ENCODE measurements at regions not wholly inside any gene's neighbourhood (a gene's known extent, or its start where the extent isn't known, plus 50 kb on each side); places are given as distances from the start of the nearest gene placed in this dataset.

- no TSS peak for BruUV-seq (replicated peaks)
- no peaks in the 10 kb centered on the region for H3K4me1 ChIP-seq (ENCODE audit: control insufficient read depth, insufficient read depth, low read length)
- in situ Hi-C loops (cut with MboI): no loop called here
- H3K4me2 ChIP-seq (ENCODE audit: control insufficient read depth, insufficient read depth): no peak overlapping the region
- no peak overlapping the region for H3K27ac ChIP-seq (ENCODE audit: control insufficient read depth, insufficient read depth)
- H3K9ac ChIP-seq (ENCODE audit: control insufficient read depth, insufficient read depth, low read length): no peak overlapping the region
- no peaks in the 10 kb centered on the region for H3K79me2 ChIP-seq (ENCODE audit: control insufficient read depth, insufficient read depth, low read length)
- RAD21 ChIA-PET (ENCODE audit: unreplicated experiment): no interaction called here
- DNase-seq (ENCODE audit: low read depth, low spot score) (no peak), FAIRE-seq (no peak), ATAC-seq (peak; percentile 35; the same call in 2 of the 3 replicates)
- no peak overlapping the region for H2AFZ ChIP-seq (ENCODE audit: control insufficient read depth, low read depth, low read length)
- H4K20me1 ChIP-seq (ENCODE audit: control insufficient read depth, insufficient read depth): no peaks in the 10 kb centered on the region
- H3K27me3 ChIP-seq (replicated peaks in 1 of 2; ENCODE audit: control insufficient read depth in 2 of 2, insufficient read depth in 2 of 2, low read length in 1 of 2): no peaks in the 10 kb centered on the region
- SMC1A ChIA-PET (ENCODE audit: uncharacterized antibody, unreplicated experiment): no interaction called here
- POLR2A ChIA-PET: no interaction called here
- no peak overlapping the region for H3K4me3 ChIP-seq
- WGBS (ENCODE audit: insufficient coverage, insufficient replicate concordance, low lambda C conversion rate, missing lambda C conversion rate): 48% methylated on average over 1 of the region's 1 CpG
- H3K36me3 ChIP-seq (ENCODE audit: control insufficient read depth in 2 of 2, insufficient read depth in 2 of 2, low read length in 1 of 2): no peaks in the 10 kb centered on the region
- no peak for TF ChIP-seq WRNIP1 (IDR thresholded peaks at IDR 0.05; ENCODE audit: borderline replicate concordance, low read depth, low read length)
- TF ChIP-seq E4F1 (IDR thresholded peaks at IDR 0.05; ENCODE audit: borderline replicate concordance, partially characterized antibody): no peak
- TF ChIP-seq HDAC6 (IDR thresholded peaks at IDR 0.05; ENCODE audit: unreplicated experiment): no peak
- TF ChIP-seq EED (IDR thresholded peaks at IDR 0.05; ENCODE audit: low read depth): no peak
- TF ChIP-seq PRDM15 (CRISPR knock-in tag; IDR thresholded peaks at IDR 0.05): no peak
- CTCF ChIA-PET: interaction anchor here (0.6 kb wide), 1 partner anchor 94 kb away, joined by 5 read pairs; no protein-coding TSS in a partner anchor
- intact Hi-C loops (cut with micrococcal nuclease; ENCODE audit: unreplicated experiment): no loop called here
- H3K9me3 ChIP-seq (replicated peaks; ENCODE audit: control insufficient read depth, insufficient read depth, low read length): no peaks in the 10 kb centered on the region
These were observed 483.0 kb upstream of the CDH18 start for GRCh38 chr5:20470997-20471396.

All from GM12878 (cell line).